ENCODE measurements at regions not wholly inside any gene's neighbourhood (a gene's known extent, or its start where the extent isn't known, plus 50 kb on each side); places are given as distances from the start of the nearest gene placed in this dataset.

- TF ChIP-seq RFX5 (IDR thresholded peaks at IDR 0.05; ENCODE audit: borderline replicate concordance, low read depth, low read length), result no peak
- TF ChIP-seq EP300 (IDR thresholded peaks at IDR 0.05; ENCODE audit: borderline replicate concordance in 1 of 2, low read depth in 2 of 2, low read length in 2 of 2), result no peak
- no peak for TF ChIP-seq EZH2 (IDR thresholded peaks at IDR 0.05; ENCODE audit: low read depth, low read length, severe bottlenecking)
- TF ChIP-seq SP1 (IDR thresholded peaks at IDR 0.05; ENCODE audit: low read depth, low read length), result no peak
These were observed 109.7 kb upstream of the ROPN1 start for GRCh38 chr3:124101643-124102042.
